GM21360 (cell line): ENCODE measurements at regions not wholly inside any gene's neighbourhood (a gene's known extent, or its start where the extent isn't known, plus 50 kb on each side); places are given as distances from the start of the nearest gene placed in this dataset.

Source experiments
- ATAC-seq: cut with Tn5 transposase; IDR thresholded peaks from one replicate; pipeline ENCODE4 v1.9.1; 2021; ENCODE audit warnings: mild to moderate bottlenecking, moderate library complexity; ENCODE audit not compliant: unreplicated experiment

- ATAC-seq, result no peak
These were observed 57.6 kb upstream of the RNF152 start for GRCh38 chr18:61950371-61950770.

GRCh38 chr18:61949946-61950345, 57.1 kb upstream of the RNF152 start:
- ATAC-seq, result no peak

- ATAC-seq, result no peak
These were observed 56.1 kb upstream of the RNF152 start for GRCh38 chr18:61948846-61949438.

- no peak for ATAC-seq
These were observed 55.5 kb upstream of the RNF152 start for GRCh38 chr18:61948281-61948741.

GRCh38 chr18:61946449-61946848, 53.6 kb upstream of the RNF152 start:
- ATAC-seq, result no peak

- ATAC-seq, result no peak
These were observed 50.6 kb upstream of the RNF152 start for GRCh38 chr18:61943175-61943964.
